ENCODE measurements at regions not wholly inside any gene's neighbourhood (a gene's known extent, or its start where the extent isn't known, plus 50 kb on each side); places are given as distances from the start of the nearest gene placed in this dataset.

DNA sequence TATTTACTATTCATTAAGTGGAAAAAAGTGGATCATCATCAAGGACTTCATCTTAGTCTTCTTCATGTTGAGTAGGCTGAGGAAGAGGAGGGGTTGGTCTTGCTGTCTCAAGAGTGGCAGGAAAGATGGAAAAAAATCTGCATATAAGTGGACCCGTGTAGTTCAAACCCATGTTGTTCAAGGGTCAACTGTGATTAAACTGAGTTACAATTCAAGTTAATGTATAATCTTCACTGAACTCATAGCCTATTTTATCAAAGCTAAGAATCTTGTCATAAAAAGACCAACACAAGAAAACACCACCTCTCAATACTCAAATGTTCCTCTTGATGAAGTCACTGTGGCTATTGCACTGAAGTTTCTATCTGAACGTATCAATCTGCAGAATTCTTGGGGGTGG, 260.2 kb downstream of the FNDC1 start:
- Histone ChIP-seq H3K9me3 (ENCODE audit: control insufficient read depth, low read depth, low read length) (no peaks in the 10 kb centered on the region), H3K79me2 (ENCODE audit: control insufficient read depth, insufficient read depth, low read length) (no peaks in the 10 kb centered on the region), H3K9me1 (ENCODE audit: control insufficient read depth, extremely low read depth, insufficient read depth, low read length) (no peaks in the 10 kb centered on the region), H3K4me3 (ENCODE audit: control insufficient read depth in 2 of 3, extremely low read depth in 1 of 3, insufficient read depth in 2 of 3, low read depth in 1 of 3, low read length in 3 of 3) (no peak overlapping the region), H2AFZ (ENCODE audit: control insufficient read depth, low read length) (no peak overlapping the region), H3K4me1 (ENCODE audit: control insufficient read depth, extremely low read depth, insufficient read depth, low read length) (no peaks in the 10 kb centered on the region), H3K27me3 (ENCODE audit: control insufficient read depth, extremely low read depth, insufficient read depth, low read length) (no peaks in the 10 kb centered on the region), H4K20me1 (ENCODE audit: control insufficient read depth, extremely low read depth, insufficient read depth, low read length) (no peaks in the 10 kb centered on the region), H3K27ac (ENCODE audit: control insufficient read depth, insufficient read depth, low read length) (no peak overlapping the region), H3K36me3 (ENCODE audit: control insufficient read depth in 2 of 2, extremely low read depth in 1 of 2, insufficient read depth in 2 of 2, low read length in 2 of 2) (no peaks in the 10 kb centered on the region), H3K4me2 (ENCODE audit: control insufficient read depth, extremely low read depth, insufficient read depth, low read depth, low read length) (no peak overlapping the region), H3K9ac (ENCODE audit: control insufficient read depth, extremely low read depth, insufficient read depth, low read length) (no peak overlapping the region)
- TF ChIP-seq EZH2 (IDR thresholded peaks at IDR 0.05; ENCODE audit: low read length) (no peak), CTCF (optimal IDR thresholded peaks at IDR 0.05 in 1 of 3, IDR thresholded peaks at IDR 0.05 in 1 of 3, conservative IDR thresholded peaks at IDR 0.05 in 1 of 3; ENCODE audit: extremely low read depth in 1 of 3, insufficient read depth in 2 of 3, low read length in 3 of 3) (no peak)
- DNase-seq (ENCODE audit: low read depth, low spot score) (no peak), FAIRE-seq (no peak)
- dilution Hi-C loops (cut with MboI; ENCODE audit: extremely low pct_ligation_motif_present, low sequenced_read_pairs) = no loop called here

DNA sequence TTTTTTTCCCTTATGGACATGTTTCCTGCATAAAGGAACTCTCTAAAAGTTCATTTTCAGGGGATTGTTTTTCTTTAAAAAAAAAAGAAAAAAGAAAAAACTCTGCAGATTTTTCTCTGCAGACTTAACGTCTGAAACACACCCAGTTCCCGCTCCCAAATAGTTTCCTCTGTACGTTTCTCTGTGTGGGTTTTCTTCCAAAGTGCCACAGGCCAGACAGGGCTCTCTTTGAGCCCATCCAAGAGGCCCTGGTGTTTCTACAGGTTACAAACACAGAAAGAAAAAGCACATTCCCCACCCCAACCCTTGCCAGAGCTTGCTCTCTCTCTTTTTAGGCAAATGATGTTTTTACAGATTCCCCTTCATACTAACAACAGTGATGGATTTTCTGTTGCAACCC, 258.6 kb downstream of the FNDC1 start:
- H3K4me1 ChIP-seq (ENCODE audit: control insufficient read depth, extremely low read depth, insufficient read depth, low read length) = no peaks in the 10 kb centered on the region
- dilution Hi-C loops (cut with MboI; ENCODE audit: extremely low pct_ligation_motif_present, low sequenced_read_pairs) = no loop called here

More for the DNA sequence above, 258.6 kb downstream of the FNDC1 start:
- no peak overlapping the region for H3K9ac ChIP-seq (ENCODE audit: control insufficient read depth, extremely low read depth, insufficient read depth, low read length)
- no peaks in the 10 kb centered on the region for H3K9me1 ChIP-seq (ENCODE audit: control insufficient read depth, extremely low read depth, insufficient read depth, low read length)
- H3K27ac ChIP-seq (ENCODE audit: control insufficient read depth, insufficient read depth, low read length) = no peak overlapping the region
- H3K9me3 ChIP-seq (ENCODE audit: control insufficient read depth, low read depth, low read length) = no peaks in the 10 kb centered on the region
- H3K4me3 ChIP-seq (ENCODE audit: control insufficient read depth in 2 of 3, extremely low read depth in 1 of 3, insufficient read depth in 2 of 3, low read depth in 1 of 3, low read length in 3 of 3) = no peak overlapping the region
- no peaks in the 10 kb centered on the region for H4K20me1 ChIP-seq (ENCODE audit: control insufficient read depth, extremely low read depth, insufficient read depth, low read length)
- H3K36me3 ChIP-seq (ENCODE audit: control insufficient read depth in 2 of 2, extremely low read depth in 1 of 2, insufficient read depth in 2 of 2, low read length in 2 of 2) = no peaks in the 10 kb centered on the region
- H3K4me2 ChIP-seq (ENCODE audit: control insufficient read depth, extremely low read depth, insufficient read depth, low read depth, low read length) = no peak overlapping the region
- DNase-seq (ENCODE audit: low read depth, low spot score) (no peak), FAIRE-seq (no peak)
- no peaks in the 10 kb centered on the region for H3K79me2 ChIP-seq (ENCODE audit: control insufficient read depth, insufficient read depth, low read length)
- H2AFZ ChIP-seq (ENCODE audit: control insufficient read depth, low read length) = no peak overlapping the region
- no peak for TF ChIP-seq EZH2 (IDR thresholded peaks at IDR 0.05; ENCODE audit: low read length)
- no peak for TF ChIP-seq CTCF (optimal IDR thresholded peaks at IDR 0.05 in 1 of 3, IDR thresholded peaks at IDR 0.05 in 1 of 3, conservative IDR thresholded peaks at IDR 0.05 in 1 of 3; ENCODE audit: extremely low read depth in 1 of 3, insufficient read depth in 2 of 3, low read length in 3 of 3)
- no peaks in the 10 kb centered on the region for H3K27me3 ChIP-seq (ENCODE audit: control insufficient read depth, extremely low read depth, insufficient read depth, low read length)

Measured in keratinocyte (primary cell).